DMS53 treated with DMSO at 0.1 percent for 48 hours (cell line): ENCODE measurements at regions not wholly inside any gene's neighbourhood (a gene's known extent, or its start where the extent isn't known, plus 50 kb on each side); places are given as distances from the start of the nearest gene placed in this dataset.

Experiments
- DNase-seq: peaks from one replicate; lab custom pipeline; 2025; ENCODE audit not compliant: unreplicated experiment; lab: John Stamatoyannopoulos, UW

DNA sequence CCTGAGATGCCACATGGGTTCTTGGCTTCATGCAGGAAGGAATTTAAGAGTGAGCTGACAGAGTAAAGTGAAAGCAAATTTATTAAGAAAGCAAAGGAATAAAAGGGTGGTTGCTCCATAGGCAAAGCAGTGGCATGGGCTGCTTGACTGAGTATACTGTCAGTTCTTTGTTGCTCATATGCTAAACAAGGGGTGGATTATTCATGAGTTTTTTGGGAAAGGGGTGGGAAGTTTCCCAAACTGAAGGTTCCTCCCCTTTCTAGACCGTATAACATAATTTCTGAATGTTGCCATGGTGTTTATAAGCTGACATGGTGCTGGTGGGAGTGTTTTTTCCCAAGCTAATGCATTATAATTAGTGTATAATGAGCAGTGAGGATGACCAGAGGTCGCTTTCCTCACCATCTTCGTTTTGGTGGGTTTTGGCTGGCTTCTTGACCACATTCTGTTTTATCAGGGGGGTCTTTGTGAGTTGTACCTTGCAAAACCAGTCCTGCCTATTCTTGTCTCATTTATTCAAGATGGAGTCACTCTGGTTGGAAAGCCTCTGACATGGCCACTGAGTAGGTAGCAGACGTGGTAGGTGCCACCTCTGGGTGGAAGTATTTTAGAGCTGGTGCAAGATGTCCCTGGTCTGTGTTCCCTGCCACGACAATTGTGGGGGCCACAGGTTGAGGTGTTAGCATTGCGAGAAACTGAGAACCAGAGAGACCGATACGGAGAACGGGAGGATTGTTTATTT is 107.5 kb upstream of the SDK1 start:
- DNase-seq, result no peak

DNA sequence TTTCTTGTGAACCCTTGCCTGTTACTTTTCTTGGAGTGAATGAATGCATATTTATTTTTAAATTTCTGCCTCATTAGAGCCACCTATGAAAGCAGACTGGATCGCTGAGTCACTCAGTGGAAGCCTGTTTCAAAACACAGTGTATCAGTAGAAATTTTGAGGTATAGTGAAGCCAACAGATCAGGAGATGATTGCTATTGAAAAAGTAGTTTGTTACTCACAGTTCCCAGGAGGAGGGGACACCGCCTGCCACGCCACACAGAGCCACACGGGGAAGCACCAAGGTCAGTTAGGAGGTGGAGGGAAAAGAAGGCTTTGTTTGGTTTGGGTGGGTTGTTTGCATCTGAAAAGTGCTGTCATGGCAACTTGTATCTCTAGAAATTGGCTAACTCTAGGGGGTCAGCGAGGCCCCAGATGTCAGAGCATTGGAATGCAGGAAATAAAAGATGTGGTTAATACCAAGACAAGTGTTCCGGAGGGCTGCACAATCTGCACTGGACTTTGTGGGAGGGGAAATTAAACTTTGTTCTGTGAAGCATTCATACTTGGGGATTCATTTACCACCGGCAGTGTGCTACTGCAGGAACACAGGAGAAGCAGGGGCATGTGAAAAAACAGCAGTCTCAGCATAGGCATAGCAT is 106.4 kb upstream of the SDK1 start:
- DNase-seq, result no peak

DNA sequence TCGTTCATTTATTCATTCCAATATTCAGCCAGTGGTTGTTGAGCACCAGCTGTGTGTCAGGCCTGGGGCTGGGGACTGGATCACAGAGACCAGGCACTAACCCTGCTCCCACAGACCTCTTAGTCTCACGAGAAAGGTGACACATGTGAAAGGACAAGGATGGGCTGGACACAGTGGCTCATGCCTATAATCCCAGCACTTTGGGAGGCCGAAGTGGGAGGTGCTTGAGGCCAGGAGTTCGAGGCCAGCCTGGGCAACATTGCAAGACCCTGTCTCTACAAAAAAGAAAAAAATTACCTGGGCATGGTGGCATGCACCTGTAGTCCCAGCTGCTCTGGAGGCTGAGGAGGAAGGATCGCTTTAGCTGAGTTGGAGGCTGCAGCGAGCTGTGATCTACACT is 105.9 kb upstream of the SDK1 start:
- no peak for DNase-seq

DNA sequence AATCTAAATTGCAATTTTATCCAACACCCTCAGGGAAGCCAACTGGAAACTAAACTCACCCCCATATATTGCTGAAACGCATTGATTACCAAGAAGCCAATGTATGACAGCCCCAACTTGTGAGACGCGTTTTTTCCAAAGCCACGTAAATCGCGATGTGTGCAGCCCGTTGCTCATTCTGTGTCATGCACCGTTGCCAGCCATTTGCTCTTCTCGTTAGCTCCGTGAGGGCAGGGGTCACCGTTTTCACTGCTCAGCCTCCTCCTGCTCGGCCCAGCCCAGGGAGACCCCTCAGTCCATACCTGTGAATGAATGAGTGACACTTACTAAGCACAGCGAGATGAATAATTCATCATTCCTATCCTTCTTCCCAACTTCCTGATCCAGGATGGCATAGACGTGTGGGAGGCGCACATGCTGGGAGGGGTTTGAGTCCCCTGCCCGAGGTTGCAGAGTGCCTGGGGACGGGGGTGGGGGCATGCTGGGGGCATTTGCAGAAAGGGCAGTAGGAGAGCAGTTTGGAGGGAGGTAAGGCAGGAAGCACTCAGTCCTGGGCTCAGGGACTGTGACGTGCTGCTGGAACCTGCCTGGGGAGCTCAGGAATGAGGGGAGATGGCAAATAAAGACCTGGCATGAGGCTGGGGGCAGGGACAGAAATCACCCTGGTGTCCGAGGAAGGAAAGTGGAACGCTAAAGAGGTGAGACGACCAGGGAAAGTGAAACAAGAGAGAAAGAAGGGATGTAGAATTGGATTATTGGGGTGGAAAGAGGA is 104.2 kb upstream of the SDK1 start:
- no peak for DNase-seq

DNA sequence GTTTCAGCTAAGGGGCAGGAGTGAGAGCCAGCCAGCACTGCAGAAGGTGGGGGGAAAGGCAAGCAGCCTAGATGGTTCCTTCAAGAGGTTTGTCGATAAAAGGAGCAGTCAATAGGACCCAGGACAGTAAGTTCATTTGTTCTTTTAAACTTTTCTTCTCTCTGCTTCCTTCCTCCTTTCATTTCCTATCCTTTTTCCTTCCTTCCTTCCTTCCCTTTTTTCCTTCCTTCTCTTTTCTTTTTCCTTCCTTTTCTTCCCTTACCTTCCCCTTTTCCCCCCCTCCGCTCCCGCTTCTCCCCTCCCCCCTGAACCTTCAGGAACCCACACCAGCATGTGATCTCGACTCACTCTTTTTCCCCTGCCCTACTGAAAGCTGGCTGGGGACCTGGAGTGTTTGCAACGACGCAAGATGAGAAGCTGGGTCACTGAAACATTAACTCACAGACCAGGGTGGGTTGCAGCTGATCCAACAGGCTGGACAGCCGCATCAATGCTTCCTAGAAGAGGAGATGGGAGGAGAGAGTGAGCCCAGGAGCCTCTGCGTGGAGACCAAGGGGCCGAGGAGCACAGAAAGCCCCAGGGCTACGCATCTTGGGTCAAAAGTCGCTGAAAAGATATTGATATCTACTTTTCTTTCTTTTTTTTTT is 103.4 kb upstream of the SDK1 start:
- no peak for DNase-seq

DNA sequence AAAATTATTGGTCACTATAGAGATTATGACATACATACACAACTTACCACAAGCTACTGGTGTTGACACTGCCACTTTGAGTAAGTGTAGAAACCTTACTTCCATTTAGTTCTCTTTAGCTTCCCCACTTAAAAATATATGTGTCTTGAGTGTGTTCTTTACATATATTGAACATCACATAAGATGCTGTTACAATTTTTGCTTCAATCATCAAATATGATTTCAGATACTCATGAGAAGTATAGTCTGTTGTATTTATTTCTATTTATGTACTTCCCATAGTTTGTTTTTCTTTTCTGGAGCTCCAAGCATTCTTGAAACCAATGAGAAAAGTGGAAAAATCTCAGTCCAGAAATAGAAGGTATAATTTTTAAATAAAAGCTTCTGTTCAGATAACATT is 102.7 kb upstream of the SDK1 start:
- DNase-seq, result no peak

DNA sequence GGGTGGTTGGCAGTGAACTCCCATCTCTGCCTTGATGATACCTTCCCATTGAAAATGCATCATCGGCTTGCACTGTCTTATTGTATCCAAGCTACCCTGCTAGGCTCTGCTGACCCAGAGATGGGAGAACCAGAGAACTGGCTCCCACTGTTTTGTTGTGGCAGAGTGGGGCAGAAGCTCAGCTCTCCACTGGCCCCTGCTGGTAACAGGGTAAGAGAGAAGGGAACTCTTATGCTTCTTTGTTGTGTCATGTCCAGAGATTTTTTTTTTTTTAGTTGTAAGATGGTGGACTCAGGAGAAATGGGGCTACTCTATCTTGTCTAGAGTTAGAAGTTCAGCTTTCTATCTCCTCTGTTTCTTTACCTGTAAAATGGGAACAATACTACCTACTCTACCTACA is 100.5 kb upstream of the SDK1 start:
- DNase-seq, result peak; percentile 4

DNA sequence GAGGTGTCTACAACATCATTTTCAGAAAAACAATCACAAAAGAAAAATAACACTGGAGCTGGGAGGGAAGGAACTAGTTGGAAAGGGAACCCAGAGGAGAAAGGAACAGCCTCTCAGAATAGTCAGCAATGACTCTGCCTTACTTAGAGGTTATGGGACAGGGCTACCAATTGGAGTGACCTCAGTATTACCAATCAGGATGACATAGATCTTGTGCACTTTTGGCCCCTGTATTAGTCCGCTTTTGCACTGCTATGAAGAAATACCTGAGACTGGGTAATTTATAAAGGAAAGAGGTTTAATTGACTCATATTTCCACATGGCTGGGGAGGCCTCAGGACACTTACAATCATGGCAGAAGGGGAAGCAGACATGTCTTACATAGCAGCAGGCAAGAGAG is 99.7 kb upstream of the SDK1 start:
- DNase-seq, result no peak

DNA sequence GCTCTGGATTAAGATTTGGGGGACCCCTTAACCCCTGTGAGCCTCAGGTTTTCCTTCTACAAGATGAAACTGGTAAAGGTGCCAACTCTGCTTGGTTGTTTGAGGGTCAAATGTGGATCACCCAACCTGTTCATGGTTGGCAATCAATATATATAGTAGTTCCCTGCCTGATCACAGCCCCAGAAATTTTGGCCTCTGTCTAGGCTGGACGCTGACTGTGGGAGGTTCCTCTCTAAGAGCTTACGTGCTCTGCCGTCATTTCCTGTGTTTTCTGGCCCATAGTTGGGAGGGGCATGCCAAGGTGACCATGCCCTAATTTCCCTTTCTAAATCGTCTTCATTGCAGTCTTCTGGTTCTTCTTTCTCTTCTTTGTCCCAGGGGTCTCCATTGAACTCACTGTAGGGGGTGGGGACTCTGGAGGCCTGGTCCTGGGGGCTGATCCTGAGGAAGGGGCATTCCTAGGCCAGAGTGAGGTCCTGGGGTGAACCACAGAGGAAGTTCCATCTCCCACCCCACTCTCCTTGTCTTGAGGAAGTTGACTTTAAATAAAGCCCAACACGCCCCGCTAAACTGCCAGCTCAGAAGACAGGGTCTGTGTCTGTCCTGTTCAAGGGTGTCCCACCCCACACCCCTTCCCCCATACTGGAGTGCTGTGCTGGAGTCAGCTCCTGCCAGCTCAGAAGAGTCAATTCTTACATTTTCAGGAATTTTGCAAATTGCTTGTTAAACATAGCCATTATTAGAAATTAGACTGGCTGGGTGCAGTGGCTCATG is 98.9 kb upstream of the SDK1 start:
- no peak for DNase-seq

DNA sequence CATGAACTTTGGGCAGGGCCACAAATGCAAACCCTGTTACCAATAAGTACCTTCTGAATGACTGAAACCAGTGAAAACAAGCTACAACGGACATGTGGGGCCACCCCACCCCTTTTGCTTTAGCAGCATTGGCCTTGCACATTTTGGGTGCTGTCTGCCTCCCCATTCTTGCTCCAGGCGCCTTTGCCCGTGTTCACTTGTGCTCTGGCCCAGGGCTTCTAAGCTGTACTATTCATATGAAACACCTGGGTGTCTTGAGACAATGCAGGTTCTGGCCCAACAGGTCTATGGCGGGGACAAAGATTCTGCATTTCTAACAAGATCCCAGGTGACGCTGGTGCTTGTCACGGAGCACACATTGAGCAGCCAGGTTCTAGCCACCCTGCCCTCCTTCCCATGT is 96.5 kb upstream of the SDK1 start:
- no peak for DNase-seq

DNA sequence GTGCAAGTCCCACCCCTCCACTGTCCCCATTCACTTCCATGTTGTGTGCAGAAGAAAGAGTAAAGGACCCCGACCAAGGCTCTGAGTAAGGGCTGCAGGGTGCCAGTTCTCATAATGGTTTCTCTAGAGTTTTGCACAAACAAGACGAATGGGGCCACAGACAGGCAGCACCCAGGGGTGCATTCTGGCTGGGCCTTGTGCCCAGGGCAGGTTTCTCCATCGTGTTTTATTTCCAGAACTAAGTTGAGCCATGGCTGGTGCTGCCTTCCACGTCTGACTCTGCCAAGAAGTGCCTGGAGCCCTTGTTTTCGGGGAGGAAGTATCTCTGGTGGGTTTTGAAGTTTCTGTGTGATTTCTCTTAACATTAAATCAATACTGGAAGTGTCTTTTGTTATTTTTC is 95.0 kb upstream of the SDK1 start:
- DNase-seq, result no peak

DNA sequence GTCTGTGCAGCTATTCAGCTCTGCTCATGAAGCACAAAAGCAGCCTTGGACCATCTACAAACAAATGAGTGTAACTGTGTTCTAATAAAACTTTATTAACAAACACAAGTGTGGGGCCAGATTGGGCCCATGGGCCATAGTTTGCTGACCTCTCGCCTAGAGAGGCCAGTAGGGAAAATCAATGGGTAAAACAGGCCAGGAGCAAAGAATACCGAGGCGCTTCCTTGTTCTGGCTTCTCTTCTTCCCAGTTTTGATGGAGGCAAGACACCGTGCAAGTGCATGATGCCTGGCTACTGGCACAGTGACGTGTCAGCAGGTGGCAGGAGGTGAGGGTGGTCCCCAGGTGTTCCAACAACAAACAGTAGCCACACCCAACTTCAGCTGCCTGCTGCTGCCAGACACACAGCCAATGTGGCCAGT is 94.3 kb upstream of the SDK1 start:
- no peak for DNase-seq

DNA sequence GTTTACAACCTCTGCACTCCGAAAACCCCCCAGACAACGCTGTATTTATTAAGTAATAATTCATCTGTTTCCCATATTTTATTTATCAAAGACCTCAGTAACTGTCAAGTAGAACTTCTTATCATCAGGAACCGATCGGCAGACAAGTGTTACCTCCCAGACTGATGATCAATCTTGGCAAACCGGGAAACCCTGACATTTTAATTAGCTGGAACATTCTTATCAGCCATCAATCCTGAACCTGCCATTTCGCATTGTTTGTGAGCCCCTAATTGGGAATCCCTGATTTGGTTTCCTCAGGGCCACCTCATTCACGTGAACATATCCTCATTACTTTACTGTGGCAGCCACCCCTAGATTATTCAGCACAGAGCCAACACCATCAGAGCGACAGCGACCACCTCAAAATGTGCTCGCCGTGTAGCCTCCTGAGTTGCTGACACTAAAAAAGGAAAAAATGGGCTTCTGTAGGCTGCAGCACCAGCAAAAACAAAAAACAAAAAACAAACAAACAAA is 93.6 kb upstream of the SDK1 start:
- no peak for DNase-seq

DNA sequence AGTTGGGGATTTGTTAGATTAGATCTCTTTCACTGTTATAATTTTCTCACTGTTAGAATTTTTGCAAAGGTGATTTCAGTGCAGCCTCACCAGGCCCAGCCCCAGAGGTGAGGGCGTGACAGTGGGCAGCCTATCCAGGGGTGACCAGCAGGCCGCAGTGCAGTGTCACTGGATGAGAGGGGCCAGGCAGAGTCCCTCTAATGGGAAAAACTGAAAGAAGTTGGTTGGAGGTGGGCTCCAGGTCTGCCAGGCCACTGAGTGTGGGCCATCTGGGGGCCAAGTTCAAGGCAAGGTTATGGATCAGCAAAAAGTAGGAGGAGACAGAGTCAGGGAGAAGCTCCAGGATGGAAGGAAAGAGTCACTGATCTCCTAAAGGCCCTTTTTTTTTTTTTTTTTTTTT is 90.5 kb upstream of the SDK1 start:
- no peak for DNase-seq

DNA sequence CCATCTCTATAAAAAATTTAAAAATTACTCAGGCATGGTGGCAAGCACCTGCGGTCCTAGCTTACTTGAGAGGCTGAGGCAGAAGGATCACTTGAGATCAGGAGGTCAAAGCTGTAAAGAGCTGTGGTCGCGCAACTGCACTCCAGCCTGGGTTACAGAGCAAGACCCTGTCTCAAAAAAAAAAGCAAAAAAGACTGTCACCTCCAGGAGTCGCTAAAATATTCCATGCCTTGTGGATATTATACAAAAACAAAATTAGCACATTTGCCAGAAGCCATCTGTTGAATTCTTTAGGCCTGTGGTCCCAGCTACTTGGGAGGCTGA is 87.0 kb upstream of the SDK1 start:
- no peak for DNase-seq

DNA sequence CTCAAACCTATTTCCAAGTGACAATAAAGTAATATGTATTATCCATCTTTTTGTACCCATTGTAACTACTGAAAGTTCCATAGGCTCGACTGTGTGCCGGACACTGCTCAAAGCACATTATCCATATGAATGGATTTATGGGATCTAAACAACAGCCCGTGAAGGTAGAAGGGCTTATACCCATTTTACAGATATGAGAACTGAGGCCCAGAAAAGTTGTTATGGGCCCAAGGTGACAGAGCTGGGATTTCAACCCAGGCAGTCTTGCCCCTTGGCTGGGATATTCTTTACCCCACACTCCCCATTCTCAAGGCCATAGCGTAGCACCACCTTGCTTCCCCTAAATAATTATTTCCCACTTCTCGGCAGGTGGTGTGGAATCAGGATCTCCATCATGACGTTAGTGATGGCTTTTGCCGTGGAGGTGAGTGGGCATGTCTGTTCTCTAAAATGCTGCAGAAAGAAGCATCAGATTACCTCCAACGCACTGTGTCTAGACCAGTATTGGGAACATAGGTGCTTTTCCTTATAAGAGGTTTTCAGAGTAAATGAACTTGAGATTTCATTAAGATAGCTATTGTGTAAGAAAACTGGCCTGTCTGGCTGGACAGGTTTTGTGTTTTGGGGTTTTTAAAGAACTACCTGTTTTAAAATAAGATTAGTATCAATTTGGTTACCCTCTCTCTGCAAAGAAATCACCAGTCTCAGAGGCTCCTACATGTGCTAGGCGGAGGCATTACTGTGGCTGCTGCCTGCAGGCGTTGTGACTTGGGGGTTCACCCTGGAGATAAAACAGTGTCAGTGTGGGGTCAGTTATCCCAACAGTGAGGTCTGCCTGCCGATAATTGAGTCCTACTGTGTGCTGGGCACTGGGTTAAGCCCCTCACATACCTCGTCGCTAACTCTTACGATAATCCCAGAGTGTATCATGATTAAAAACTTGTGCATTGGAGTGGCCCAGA is 85.1 kb upstream of the SDK1 start:
- no peak for DNase-seq

DNA sequence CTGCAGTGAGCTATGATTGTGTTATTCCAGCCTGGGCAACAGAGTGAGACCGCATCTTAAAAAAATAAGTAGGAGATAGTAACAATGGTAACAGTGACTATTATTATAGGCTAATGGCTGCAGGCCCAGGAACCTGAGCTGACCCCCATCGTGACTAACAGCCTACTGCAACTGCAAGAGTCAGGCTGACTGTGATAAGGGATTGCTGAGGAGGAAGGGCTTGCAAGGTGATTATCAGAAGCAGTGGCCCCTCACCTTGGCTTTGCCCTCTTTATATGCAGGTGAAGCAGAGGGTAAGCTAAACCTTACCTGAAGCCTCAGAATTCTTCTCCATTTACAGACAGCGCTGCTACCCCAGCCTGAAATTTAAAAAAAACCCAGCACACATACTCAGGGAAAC is 83.9 kb upstream of the SDK1 start:
- no peak for DNase-seq

DNA sequence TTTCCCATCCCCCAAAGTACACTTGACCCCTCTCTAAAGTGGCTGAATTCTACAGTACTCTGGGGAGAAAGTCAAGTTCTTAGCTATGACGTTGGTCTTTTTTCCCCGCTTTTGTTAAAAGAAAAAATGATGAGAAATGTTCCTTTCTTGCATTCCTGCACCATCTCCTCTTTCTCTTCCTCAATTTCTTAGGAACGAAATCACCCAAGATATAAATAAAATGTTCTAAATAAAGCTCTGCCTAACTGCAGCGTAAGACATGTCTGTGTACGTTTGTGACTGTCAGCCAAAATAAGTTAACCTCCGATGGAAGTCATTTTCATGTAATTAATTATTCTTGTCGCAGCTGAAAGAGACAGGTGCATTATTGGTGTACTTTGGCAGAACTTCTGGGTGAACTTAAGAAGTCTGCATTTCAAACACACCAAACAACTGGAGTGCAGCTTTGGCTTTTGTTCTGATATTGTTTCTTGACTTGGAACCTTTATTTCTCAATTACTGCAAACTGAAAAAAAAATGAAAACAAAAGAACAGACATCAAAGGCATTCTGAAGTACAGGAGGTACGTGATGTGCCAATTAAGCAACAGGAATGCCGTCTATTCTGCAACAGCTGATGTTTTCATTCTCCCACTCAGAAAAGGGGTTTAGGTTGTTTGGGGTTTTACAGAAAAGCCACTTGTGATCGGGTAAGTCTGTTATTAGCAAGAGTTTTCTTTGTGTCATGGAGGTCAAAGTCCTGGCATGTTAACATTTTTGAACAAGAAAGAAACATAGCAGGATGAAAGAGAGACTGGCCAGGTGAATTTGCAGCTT is 82.4 kb upstream of the SDK1 start:
- DNase-seq, result no peak

DNA sequence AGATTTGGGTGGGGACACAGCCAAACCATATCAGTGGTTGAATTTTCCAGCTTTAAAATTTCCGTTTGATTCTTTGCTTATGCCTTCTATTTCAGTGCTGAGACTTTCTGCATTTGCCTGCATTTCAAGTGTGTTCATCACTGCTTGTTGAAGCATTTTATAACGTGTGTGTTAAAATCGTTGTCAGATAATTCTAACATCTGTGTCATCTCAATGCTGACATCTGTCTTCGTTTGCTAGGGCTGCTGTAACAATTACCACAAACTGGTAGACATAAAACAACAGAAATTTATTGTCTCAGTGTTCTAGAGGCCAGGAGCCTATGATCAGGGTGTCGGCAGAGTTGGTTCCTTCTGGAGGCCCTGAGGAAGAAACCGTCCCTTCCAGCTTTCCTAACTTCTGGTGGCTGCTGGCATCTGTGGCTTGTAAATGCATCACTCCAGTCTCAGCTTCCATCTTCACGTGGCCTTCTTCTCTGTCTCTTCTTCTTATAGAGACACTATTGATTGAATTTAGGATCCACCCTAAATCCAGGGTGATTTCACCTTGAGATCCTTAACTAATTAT is 71.1 kb upstream of the SDK1 start:
- DNase-seq, result no peak
